Heart right ventricle (tissue), 16 donors: ENCODE measurements at regions not wholly inside any gene's neighbourhood (a gene's known extent, or its start where the extent isn't known, plus 50 kb on each side); places are given as distances from the start of the nearest gene placed in this dataset.

Experiments used
- ATAC-seq, 8 donors: fragments of 200-7000 bp; cut with Tn5 transposase; one replicate each; pipeline ENCODE4 v1.9.1; 2020; ENCODE audit warnings: mild to moderate bottlenecking in 8 of 8, moderate library complexity in 8 of 8, moderate number of reproducible peaks in 1 of 8
- DNase-seq, 2 donors: peaks; one replicate each; pipeline ENCODE4 v3.0.0-alpha.2; 2020
- H3K27ac ChIP-seq, 10 donors: fragments of 200-600 bp; sonication (generic) in 2 of 10; one replicate each; pipeline versions ENCODE4 v1.5.0 to v1.8.0; 2020 to 2022; ENCODE audit warnings: mild to moderate bottlenecking in 3 of 10
- H3K27me3 ChIP-seq, 7 donors: fragments of 200-600 bp; one replicate each; pipeline ENCODE4 v1.8.0; 2021 to 2022; ENCODE audit warnings: mild to moderate bottlenecking in 2 of 7
- H3K36me3 ChIP-seq, 9 donors: fragments of 200-600 bp; sonication (generic) in 1 of 9; one replicate each; pipeline versions ENCODE4 v1.5.0 to v1.8.0; 2020 to 2022; ENCODE audit warnings: mild to moderate bottlenecking in 2 of 9
- H3K4me1 ChIP-seq, 9 donors: fragments of 200-600 bp; sonication (generic) in 1 of 9; one replicate each; pipeline versions ENCODE4 v1.5.0 to v1.8.0; 2020 to 2022; ENCODE audit warnings: mild to moderate bottlenecking in 4 of 9
- H3K4me3 ChIP-seq, 10 donors: fragments of 200-600 bp; sonication (generic) in 2 of 10; one replicate each; pipeline versions ENCODE4 v1.5.0 to v1.8.0; 2020 to 2022; ENCODE audit warnings: mild to moderate bottlenecking in 7 of 10, moderate library complexity in 2 of 10
- H3K9me3 ChIP-seq, 11 donors: fragments of 200-600 bp in 10 of 11; sonication (generic) in 2 of 11; one replicate each; pipeline versions ENCODE4 v1.5.0 to v1.8.0; 2013 to 2022; ENCODE audit warnings: mild to moderate bottlenecking in 2 of 11, control low read depth in 1 of 11, moderate library complexity in 1 of 11
- WGBS, 2 donors: extraction: QIAGEN DNeasy Blood & Tissue Kit; methylation state at CpG; one replicate each; pipeline ENCODE4 v1.1.7; 2013; ENCODE audit warnings: inconsistent platforms in 1 of 2; 5-methylcytosine and 5-hydroxymethylcytosine counted together
- intact Hi-C, 10 donors: fragments of 100-400 bp; cut with DNase I; formaldehyde crosslinking; loops; one replicate each; pipeline versions ENCODE4 v1.11.1 to v1.14.2; 2022
- TF ChIP-seq, protein P1 (sequence below), 9 donors: fragments of 200-600 bp; sonication (generic) in 2 of 9; IDR thresholded peaks; one replicate each; pipeline versions ENCODE4 v1.5.0 to v1.8.0; 2021 to 2022; ENCODE audit warnings: antibody characterized with exemption in 9 of 9, mild to moderate bottlenecking in 5 of 9, moderate library complexity in 1 of 9
- donor health status: Arrhythmogenic right ventricular cardiomyopathy.
- donor health status: ischemic (EF 13 %, LVEDD 7.1; RV severe dilation, severe dysfunction).
- donor health status: healthy with polysubstance abuse.
- donor health status: DM: no; HTN: yes; CAD: no.
- donor health status: DM: no; HTN: no; CAD: no.
- donor health status: ischemic (EF 25% LVEDD 6.9; RV normal size, moderate dysfunction).
- donor health status: ischemic (EF 25% LVEDD 5.7; RV mildly dilated, moderate dysfunction).
- donor health status: healthy.
- donor health status: DM: yes; HTN: yes; CAD: no.
- donor health status: Ischemic cardiomyopathy.
- donor health status: ischemic (EF 35%, LVEDD 5.7; RV mildly dilated, moderate dysfunction).
- donor health status: nonischemic (EF 11% LVEDD 7.7; RV severe dilation, severe dysfunction).
- donor health status: DM: yes; HTN: yes; CAD: no.
- donor health status: PGD.
- donor health status: ischemic (EF 29% LVEDD 5.4; RV normal size, mild dysfunction).
- donor health status: nonischemic (EF 23%, LVEDD 6.1; RV moderate dilation, normal function).

DNA sequence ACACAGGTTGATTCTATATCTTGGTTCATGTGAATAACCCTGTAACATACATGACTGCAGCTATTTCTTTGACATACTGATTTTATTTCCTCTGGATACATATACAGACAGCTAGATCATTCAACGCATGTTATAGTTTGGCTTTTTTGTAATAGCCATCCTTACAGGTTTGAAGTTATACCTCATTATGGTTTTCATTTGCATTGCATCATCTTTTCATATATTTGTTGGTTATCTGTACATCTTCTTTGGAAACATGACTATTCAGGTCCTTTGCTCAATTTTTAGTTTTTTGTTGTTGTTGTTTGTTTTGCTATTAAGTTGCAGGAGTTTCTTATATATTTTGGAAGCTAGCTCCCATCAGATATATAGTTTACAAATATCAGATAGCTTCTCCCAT is 276.2 kb upstream of the NETO1 start:
- H3K27me3 ChIP-seq = no peaks in the 10 kb centered on the region
- intact Hi-C loops = loop anchor here in 1 of 10 donors (10.0 kb wide), 1 partner anchor 701 kb away; no protein-coding TSS in a partner anchor
- DNase-seq (no peak), ATAC-seq (no peak)
- no peaks in the 10 kb centered on the region for H3K36me3 ChIP-seq
- no peak overlapping the region for H3K4me3 ChIP-seq
- H3K4me1 ChIP-seq = no peaks in the 10 kb centered on the region
- peaks cover 0 to 11% (median 0%) of the 10 kb centered on the region in 11 donors for H3K9me3 ChIP-seq
- H3K27ac ChIP-seq = no peak overlapping the region
- TF ChIP-seq, protein P1, sequence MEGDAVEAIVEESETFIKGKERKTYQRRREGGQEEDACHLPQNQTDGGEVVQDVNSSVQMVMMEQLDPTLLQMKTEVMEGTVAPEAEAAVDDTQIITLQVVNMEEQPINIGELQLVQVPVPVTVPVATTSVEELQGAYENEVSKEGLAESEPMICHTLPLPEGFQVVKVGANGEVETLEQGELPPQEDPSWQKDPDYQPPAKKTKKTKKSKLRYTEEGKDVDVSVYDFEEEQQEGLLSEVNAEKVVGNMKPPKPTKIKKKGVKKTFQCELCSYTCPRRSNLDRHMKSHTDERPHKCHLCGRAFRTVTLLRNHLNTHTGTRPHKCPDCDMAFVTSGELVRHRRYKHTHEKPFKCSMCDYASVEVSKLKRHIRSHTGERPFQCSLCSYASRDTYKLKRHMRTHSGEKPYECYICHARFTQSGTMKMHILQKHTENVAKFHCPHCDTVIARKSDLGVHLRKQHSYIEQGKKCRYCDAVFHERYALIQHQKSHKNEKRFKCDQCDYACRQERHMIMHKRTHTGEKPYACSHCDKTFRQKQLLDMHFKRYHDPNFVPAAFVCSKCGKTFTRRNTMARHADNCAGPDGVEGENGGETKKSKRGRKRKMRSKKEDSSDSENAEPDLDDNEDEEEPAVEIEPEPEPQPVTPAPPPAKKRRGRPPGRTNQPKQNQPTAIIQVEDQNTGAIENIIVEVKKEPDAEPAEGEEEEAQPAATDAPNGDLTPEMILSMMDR (IDR thresholded peaks at IDR 0.05) = no peak
- 91 to 94% methylated on average over 1 of the region's 1 CpG for WGBS, 2 donors

DNA sequence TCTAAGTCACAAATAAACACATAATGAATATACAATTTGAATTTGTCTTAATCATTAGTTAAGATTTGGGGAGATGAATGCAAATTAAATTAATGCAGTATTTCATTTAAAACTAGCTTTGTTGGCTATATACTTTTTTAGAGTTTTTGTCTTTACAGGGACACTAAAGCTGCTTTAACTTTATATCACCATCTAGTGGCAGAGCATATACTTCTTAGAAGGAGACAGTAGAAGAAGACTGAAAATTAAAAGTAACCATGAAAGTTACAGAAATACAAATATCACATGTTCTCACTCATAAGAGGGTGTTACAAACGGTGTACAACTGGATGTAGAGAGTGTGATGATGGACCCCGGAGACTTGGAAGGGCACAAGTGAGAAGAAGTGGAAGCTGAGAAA is 268.3 kb upstream of the NETO1 start:
- ATAC-seq = no peak
- intact Hi-C loops = loop anchor here (5.0 to 10.0 kb wide), 3 partner anchors 369 to 374 kb away; no protein-coding TSS in a partner anchor
- no peak overlapping the region for H3K4me3 ChIP-seq
- no peaks in the 10 kb centered on the region for H3K36me3 ChIP-seq
- WGBS, 2 donors = 37 to 50% methylated on average over 2 of the region's 2 CpGs
- TF ChIP-seq, protein P1 (IDR thresholded peaks at IDR 0.05) = peak in 6 of 9 donors; percentile 29 to 51 (median 38)
- H3K4me1 ChIP-seq = no peaks in the 10 kb centered on the region
- H3K27ac ChIP-seq = no peak overlapping the region
- DNase-seq = no peak
- no peaks in the 10 kb centered on the region for H3K27me3 ChIP-seq
- H3K9me3 ChIP-seq = peaks cover 0 to 5% (median 0%) of the 10 kb centered on the region in 11 donors

DNA sequence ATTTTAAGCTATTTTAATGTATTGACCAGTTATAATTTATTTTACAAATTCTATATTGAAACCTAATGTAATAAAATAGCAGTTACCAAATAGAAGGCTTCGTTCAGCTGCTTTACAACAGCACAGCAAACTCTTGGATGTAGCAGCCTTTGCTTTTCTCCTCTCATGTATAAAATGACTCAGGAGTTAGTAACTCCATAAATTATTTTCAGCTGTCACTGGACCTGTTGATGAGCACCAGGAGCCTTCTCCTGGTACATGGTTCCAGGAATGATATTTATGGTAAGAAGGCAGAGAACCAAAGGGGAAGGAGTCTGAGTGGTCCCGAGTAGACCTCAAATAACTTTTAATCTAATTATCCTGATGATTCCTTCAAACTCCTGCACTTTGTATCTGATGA is 256.4 kb upstream of the NETO1 start:
- Histone ChIP-seq H3K27ac (no peak overlapping the region), H3K4me1 (peaks cover 0 to 4% (median 0%) of the 10 kb centered on the region in 9 donors), H3K27me3 (no peaks in the 10 kb centered on the region), H3K36me3 (no peaks in the 10 kb centered on the region), H3K4me3 (no peak overlapping the region), H3K9me3 (no peaks in the 10 kb centered on the region)
- WGBS, 2 donors = 41 to 45% methylated on average over 2 of the region's 2 CpGs
- ATAC-seq (peak in 3 of 8 donors; percentile 55 to 79 (median 67)), DNase-seq (no peak)
- intact Hi-C loops = no loop called here
- TF ChIP-seq, protein P1 (IDR thresholded peaks at IDR 0.05) = no peak

DNA sequence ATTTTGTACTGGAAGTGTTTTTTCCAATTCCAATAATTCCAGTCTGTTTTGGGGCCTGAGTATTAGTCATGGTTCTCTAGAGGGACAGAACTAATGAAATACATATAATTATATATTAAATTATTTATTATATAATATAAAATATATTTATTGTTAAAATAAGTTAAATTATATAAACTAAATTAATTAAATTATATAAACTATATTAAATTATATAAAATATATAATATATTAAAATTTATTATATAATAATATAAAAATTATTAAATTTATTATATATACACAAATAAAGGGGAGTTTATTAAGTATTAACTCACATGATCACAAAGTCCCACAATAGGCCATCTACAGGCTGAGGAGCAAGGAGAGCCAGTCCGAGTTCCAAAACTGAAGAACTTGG is 253.4 kb upstream of the NETO1 start:
- 95 to 100% methylated on average over 1 of the region's 1 CpG for WGBS, 2 donors
- H3K27me3 ChIP-seq = no peaks in the 10 kb centered on the region
- no peak overlapping the region for H3K27ac ChIP-seq
- H3K4me1 ChIP-seq = peaks cover 0 to 4% (median 0%) of the 10 kb centered on the region in 9 donors
- intact Hi-C loops = no loop called here
- no peaks in the 10 kb centered on the region for H3K9me3 ChIP-seq
- no peak overlapping the region for H3K4me3 ChIP-seq
- H3K36me3 ChIP-seq = no peaks in the 10 kb centered on the region
- no peak for ATAC-seq
- no peak for DNase-seq
- TF ChIP-seq, protein P1 (IDR thresholded peaks at IDR 0.05) = no peak
